Coronary artery (tissue), 2 donors: ENCODE measurements at regions not wholly inside any gene's neighbourhood (a gene's known extent, or its start where the extent isn't known, plus 50 kb on each side); places are given as distances from the start of the nearest gene placed in this dataset.

ENCODE experiments used
- DNase-seq: peaks from one replicate; pipeline ENCODE4 v3.0.0-alpha.2; 2017; ENCODE audit warnings: low spot score
- H3K27ac ChIP-seq, 2 donors: fragments of 200-600 bp; sonication (generic); one replicate each; pipeline ENCODE4 v1.5.1; 2016 to 2019
- H3K4me3 ChIP-seq: fragments of 200-600 bp; sonication (generic); 2 replicates; pipeline ENCODE4 v1.5.1; 2016; ENCODE audit warnings: mild to moderate bottlenecking, moderate library complexity
- CTCF ChIP-seq: fragments of 200-600 bp; sonication (generic); IDR thresholded peaks from one replicate; pipeline ENCODE4 v1.5.1; 2019; ENCODE audit warnings: antibody characterized with exemption

GRCh38 chr11:45481026-45481425 lies 184.4 kb downstream of the CHST1 start:
- peak; percentile 22 for DNase-seq
- TF ChIP-seq CTCF, result no peak
- Histone ChIP-seq H3K4me3 (no peak overlapping the region), H3K27ac (no peak overlapping the region)

- no peak for DNase-seq
- Histone ChIP-seq H3K4me3 (no peak overlapping the region), H3K27ac (no peak overlapping the region)
- TF ChIP-seq CTCF, result no peak
Measured at GRCh38 chr11:45477588-45477987, 187.8 kb downstream of the CHST1 start.

- no peak for DNase-seq
- no peak for TF ChIP-seq CTCF
- Histone ChIP-seq H3K27ac (no peak overlapping the region), H3K4me3 (no peak overlapping the region)
Measured at GRCh38 chr11:45476126-45476525, 189.3 kb downstream of the CHST1 start.

- Histone ChIP-seq H3K4me3 (no peak overlapping the region), H3K27ac (no peak overlapping the region)
- no peak for DNase-seq
- no peak for TF ChIP-seq CTCF
Measured at GRCh38 chr11:45475173-45475572, 189.0 kb upstream of the SYT13 start.

GRCh38 chr11:45473341-45473895 lies 187.3 kb upstream of the SYT13 start:
- TF ChIP-seq CTCF, result no peak
- no peak overlapping the region for H3K4me3 ChIP-seq
- no peak overlapping the region for H3K27ac ChIP-seq
- DNase-seq, result no peak

GRCh38 chr11:45472716-45473317 lies 186.7 kb upstream of the SYT13 start:
- TF ChIP-seq CTCF, result no peak
- Histone ChIP-seq H3K4me3 (no peak overlapping the region), H3K27ac (no peak overlapping the region)
- no peak for DNase-seq

GRCh38 chr11:45471266-45471665 lies 185.1 kb upstream of the SYT13 start:
- no peak overlapping the region for H3K27ac ChIP-seq
- TF ChIP-seq CTCF, result no peak

More at GRCh38 chr11:45471266-45471665, 185.1 kb upstream of the SYT13 start:
- H3K4me3 ChIP-seq, result no peak overlapping the region
- no peak for DNase-seq
